NT2/D1 (cell line): ENCODE measurements at regions not wholly inside any gene's neighbourhood (a gene's known extent, or its start where the extent isn't known, plus 50 kb on each side); places are given as distances from the start of the nearest gene placed in this dataset.

Source experiments
- SUZ12 ChIP-seq: IDR thresholded peaks from 2 replicates; pipeline ENCODE4 v1.6.1; 2011; ENCODE audit not compliant: insufficient read length, insufficient read depth; ENCODE audit errors: extremely low read depth
- YY1 ChIP-seq: IDR thresholded peaks from 2 replicates; pipeline ENCODE4 v1.6.1; 2011; ENCODE audit not compliant: insufficient read length, insufficient read depth

- TF ChIP-seq YY1 (no peak), SUZ12 (no peak)
Measured at GRCh38 chr3:182704926-182705325, 88.4 kb upstream of the ATP11B start.
